BJ (cell line): ENCODE measurements at regions not wholly inside any gene's neighbourhood (a gene's known extent, or its start where the extent isn't known, plus 50 kb on each side); places are given as distances from the start of the nearest gene placed in this dataset.
A peak's percentile ranks its signal among the peaks of the same experiment; 100 is the strongest.

ENCODE experiments used
- CTCF ChIA-PET: fragments of 350-600 bp; formaldehyde crosslinking; extraction: SDS; loops from one replicate; lab custom pipeline; 2021; ENCODE audit warnings: antibody characterized with exemption, inconsistent platforms; lab: Yijun Ruan, JAX
- POLR2A ChIA-PET: fragments of 300-600 bp; sonication (Branson Sonifier 250); formaldehyde crosslinking; extraction: SDS; loops from one replicate; lab custom pipeline; 2021; ENCODE audit warnings: antibody characterized with exemption; lab: Charles Lee
- DNase-seq: peaks from one replicate; pipeline ENCODE4 v3.0.0-alpha.2; 2011; ENCODE audit warnings: low read depth
- H3K27me3 ChIP-seq: 2 replicates; pipeline ENCODE4 v1.6.0; 2011; ENCODE audit warnings: low read length; ENCODE audit not compliant: control insufficient read depth, insufficient read depth
- H3K36me3 ChIP-seq: 2 replicates; pipeline ENCODE4 v1.5.1; 2011; ENCODE audit warnings: low read length; ENCODE audit not compliant: control insufficient read depth, insufficient read depth
- H3K4me3 ChIP-seq: 2 replicates; pipeline ENCODE4 v1.5.1; 2011; ENCODE audit warnings: low read depth, mild to moderate bottlenecking, control low read depth, low read length
- TF ChIP-seq, protein P1 (sequence below): IDR thresholded peaks from 2 replicates; pipeline ENCODE4 v1.5.1; 2011; ENCODE audit warnings: low read depth, mild to moderate bottlenecking, control low read depth, inconsistent platforms, low read length, moderate library complexity; ENCODE audit not compliant: insufficient read depth

DNA sequence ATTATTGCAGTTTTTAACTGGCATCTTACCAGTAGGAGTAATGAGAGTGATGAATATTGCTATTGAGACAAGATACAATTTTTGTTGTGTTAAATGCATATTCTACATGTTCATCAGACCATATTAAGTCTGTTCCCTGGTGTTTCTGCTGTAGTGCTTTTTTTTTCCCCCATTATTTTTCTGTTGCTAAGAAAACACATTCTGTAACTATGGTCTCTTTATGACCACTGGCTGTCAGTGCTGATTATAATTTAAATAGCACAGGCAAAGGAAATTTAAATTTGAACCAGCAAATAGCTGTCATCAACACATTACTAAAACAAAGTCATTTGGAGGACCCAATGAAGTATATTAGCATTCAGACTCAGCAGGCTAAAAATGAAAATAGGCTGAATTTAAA is 98.3 kb upstream of the ANKRD50 start:
- Histone ChIP-seq H3K36me3 (no peaks in the 10 kb centered on the region), H3K4me3 (no peak overlapping the region), H3K27me3 (no peaks in the 10 kb centered on the region)
- TF ChIP-seq, protein P1, sequence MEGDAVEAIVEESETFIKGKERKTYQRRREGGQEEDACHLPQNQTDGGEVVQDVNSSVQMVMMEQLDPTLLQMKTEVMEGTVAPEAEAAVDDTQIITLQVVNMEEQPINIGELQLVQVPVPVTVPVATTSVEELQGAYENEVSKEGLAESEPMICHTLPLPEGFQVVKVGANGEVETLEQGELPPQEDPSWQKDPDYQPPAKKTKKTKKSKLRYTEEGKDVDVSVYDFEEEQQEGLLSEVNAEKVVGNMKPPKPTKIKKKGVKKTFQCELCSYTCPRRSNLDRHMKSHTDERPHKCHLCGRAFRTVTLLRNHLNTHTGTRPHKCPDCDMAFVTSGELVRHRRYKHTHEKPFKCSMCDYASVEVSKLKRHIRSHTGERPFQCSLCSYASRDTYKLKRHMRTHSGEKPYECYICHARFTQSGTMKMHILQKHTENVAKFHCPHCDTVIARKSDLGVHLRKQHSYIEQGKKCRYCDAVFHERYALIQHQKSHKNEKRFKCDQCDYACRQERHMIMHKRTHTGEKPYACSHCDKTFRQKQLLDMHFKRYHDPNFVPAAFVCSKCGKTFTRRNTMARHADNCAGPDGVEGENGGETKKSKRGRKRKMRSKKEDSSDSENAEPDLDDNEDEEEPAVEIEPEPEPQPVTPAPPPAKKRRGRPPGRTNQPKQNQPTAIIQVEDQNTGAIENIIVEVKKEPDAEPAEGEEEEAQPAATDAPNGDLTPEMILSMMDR: no peak
- no peak for DNase-seq
- CTCF ChIA-PET: interaction anchor here (1.3 kb wide), 1 partner anchor 24 kb away, joined by 3 read pairs; no protein-coding TSS in a partner anchor
- POLR2A ChIA-PET: no interaction called here

DNA sequence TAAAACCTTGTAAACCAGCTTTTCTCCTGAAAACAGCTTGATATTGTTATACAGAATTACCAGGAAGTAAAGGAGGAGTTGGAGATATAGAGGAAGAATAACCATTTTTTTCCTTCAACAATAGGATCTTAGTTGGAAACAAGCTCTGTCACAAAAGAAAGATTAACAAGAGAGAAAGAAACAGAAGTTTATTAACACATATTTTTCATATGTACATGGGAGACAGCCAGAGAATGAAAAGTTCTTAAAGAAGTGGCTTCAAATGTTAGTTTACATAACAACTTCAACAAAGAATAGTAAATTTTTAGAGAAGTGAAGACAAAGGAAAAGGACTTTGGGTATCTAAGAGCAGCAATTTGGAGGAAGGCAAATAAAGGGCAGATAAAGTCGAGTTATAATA is 94.9 kb upstream of the ANKRD50 start:
- TF ChIP-seq, protein P1: no peak
- POLR2A ChIA-PET: no interaction called here
- CTCF ChIA-PET: no interaction called here
- Histone ChIP-seq H3K4me3 (no peak overlapping the region), H3K27me3 (no peaks in the 10 kb centered on the region), H3K36me3 (no peaks in the 10 kb centered on the region)
- no peak for DNase-seq

DNA sequence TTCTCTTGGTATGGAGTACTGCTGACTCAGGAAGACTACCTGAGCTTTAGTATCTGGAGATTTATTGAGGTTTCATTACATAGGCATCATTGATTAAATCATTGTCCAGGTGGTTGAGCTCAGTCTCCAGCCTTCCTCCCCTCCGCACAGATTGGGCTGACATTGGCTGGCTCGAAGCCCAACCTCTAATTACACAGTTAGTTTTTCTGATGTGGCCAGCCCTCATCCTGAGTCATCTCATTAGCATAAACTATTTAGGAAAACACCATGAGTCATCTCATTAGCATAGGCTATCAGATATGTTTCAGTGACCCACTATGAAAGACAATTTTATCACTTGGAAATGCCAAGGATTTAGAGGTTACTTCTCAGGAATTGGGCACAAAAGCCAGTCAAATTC is 93.9 kb upstream of the ANKRD50 start:
- ChIA-PET CTCF (no interaction called here), POLR2A (no interaction called here)
- DNase-seq: no peak
- TF ChIP-seq, protein P1: no peak
- Histone ChIP-seq H3K36me3 (no peaks in the 10 kb centered on the region), H3K4me3 (no peak overlapping the region), H3K27me3 (no peaks in the 10 kb centered on the region)

GRCh38 chr4:124804584-124804983 is 92.1 kb upstream of the ANKRD50 start:
- TF ChIP-seq, protein P1: no peak
- Histone ChIP-seq H3K36me3 (no peaks in the 10 kb centered on the region), H3K27me3 (no peaks in the 10 kb centered on the region), H3K4me3 (no peak overlapping the region)
- CTCF ChIA-PET: interaction anchor here (1.6 kb wide), 1 partner anchor 13 kb away, joined by 3 read pairs; no protein-coding TSS in a partner anchor
- POLR2A ChIA-PET: no interaction called here
- DNase-seq: peak; percentile 22

DNA sequence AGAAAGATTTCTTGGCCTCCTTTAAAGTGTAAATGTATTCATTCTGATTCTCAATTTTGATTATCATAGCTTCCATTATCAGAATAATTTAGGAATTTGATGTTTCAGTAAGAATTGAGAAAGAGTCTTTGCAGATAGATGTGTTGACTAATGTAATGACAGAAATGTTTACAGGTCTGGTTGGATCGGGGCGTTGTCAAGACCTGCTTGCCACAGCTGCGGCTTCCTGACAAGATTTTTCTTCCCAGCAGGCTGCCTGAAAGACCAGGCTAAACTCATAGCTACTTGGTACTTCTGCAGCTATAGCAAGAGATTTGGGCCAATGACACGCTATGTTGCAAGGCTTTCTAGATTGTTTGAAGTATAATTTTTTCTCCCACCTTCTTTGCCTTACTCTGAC is 91.5 kb upstream of the ANKRD50 start:
- CTCF ChIA-PET: interaction anchor here (1.6 kb wide), 1 partner anchor 12 kb away, joined by 3 read pairs; no protein-coding TSS in a partner anchor
- no peak for DNase-seq
- TF ChIP-seq, protein P1: no peak
- Histone ChIP-seq H3K36me3 (no peaks in the 10 kb centered on the region), H3K27me3 (no peaks in the 10 kb centered on the region), H3K4me3 (no peak overlapping the region)
- POLR2A ChIA-PET: no interaction called here
